Activated CD8-positive, alpha-beta memory T cell treated with anti-CD3 and anti-CD28 coated beads for 4 hours (primary cell): ENCODE measurements at regions not wholly inside any gene's neighbourhood (a gene's known extent, or its start where the extent isn't known, plus 50 kb on each side); places are given as distances from the start of the nearest gene placed in this dataset.
"Not testable (repeated sequence)": the region's sequence is repeated elsewhere in the genome, so short reads cannot be mapped to it uniquely, and the experiment has no call there.

Experiments used
- DNase-seq, 2 donors: peaks; one replicate each; pipeline ENCODE4 v3.0.0-alpha.2; 2020; ENCODE audit warnings: low read depth in 2 of 2

GRCh38 chr12:60194678-60195077 is 598.8 kb downstream of the SLC16A7 start:
- DNase-seq, result no peak

GRCh38 chr12:60195483-60195882 is 599.7 kb downstream of the SLC16A7 start:
- DNase-seq, result no peak

GRCh38 chr12:60196366-60196765 is 600.5 kb downstream of the SLC16A7 start:
- DNase-seq, result no peak

- DNase-seq, result no peak
Measured at GRCh38 chr12:60197589-60197988, 601.8 kb downstream of the SLC16A7 start.

GRCh38 chr12:60201891-60202290 is 606.1 kb downstream of the SLC16A7 start:
- no peak for DNase-seq

- no peak for DNase-seq
Measured at GRCh38 chr12:60205500-60205899, 609.7 kb downstream of the SLC16A7 start.

- no peak for DNase-seq
Measured at GRCh38 chr12:60209521-60209920, 613.7 kb downstream of the SLC16A7 start.

GRCh38 chr12:60209933-60210332 is 614.1 kb downstream of the SLC16A7 start:
- DNase-seq, result no peak

GRCh38 chr12:60210756-60211155 is 614.9 kb downstream of the SLC16A7 start:
- DNase-seq, result no peak

- no peak for DNase-seq
Measured at GRCh38 chr12:60211244-60211643, 615.4 kb downstream of the SLC16A7 start.

GRCh38 chr12:60212159-60213000 is 616.6 kb downstream of the SLC16A7 start:
- no peak for DNase-seq

- DNase-seq, result not testable (repeated sequence)
Measured at GRCh38 chr12:60213272-60213671, 617.4 kb downstream of the SLC16A7 start.

GRCh38 chr12:60216226-60216625 is 620.4 kb downstream of the SLC16A7 start:
- DNase-seq, result no peak

- no peak for DNase-seq
Measured at GRCh38 chr12:60223242-60223641, 627.4 kb downstream of the SLC16A7 start.

GRCh38 chr12:60225216-60226000 is 629.6 kb downstream of the SLC16A7 start:
- DNase-seq, result no peak

GRCh38 chr12:60227916-60228315 is 632.1 kb downstream of the SLC16A7 start:
- DNase-seq, result no peak

GRCh38 chr12:60230056-60230455 is 634.2 kb downstream of the SLC16A7 start:
- DNase-seq, result no peak

GRCh38 chr12:60231303-60231702 is 635.5 kb downstream of the SLC16A7 start:
- DNase-seq, result no peak

- DNase-seq, result no peak
Measured at GRCh38 chr12:60231976-60232907, 636.4 kb downstream of the SLC16A7 start.

- not testable (repeated sequence) for DNase-seq
Measured at GRCh38 chr12:60234611-60235195, 638.9 kb downstream of the SLC16A7 start.

- DNase-seq, result no peak
Measured at GRCh38 chr12:60235261-60235660, 639.4 kb downstream of the SLC16A7 start.
